HG02885 (cell line): ENCODE measurements at regions not wholly inside any gene's neighbourhood (a gene's known extent, or its start where the extent isn't known, plus 50 kb on each side); places are given as distances from the start of the nearest gene placed in this dataset.

Source experiments
- ATAC-seq: cut with Tn5 transposase; IDR thresholded peaks from one replicate; pipeline ENCODE4 v1.9.1; 2021; ENCODE audit warnings: mild to moderate bottlenecking; ENCODE audit not compliant: unreplicated experiment, poor library complexity

- no peak for ATAC-seq
Measured at GRCh38 chr3:16834753-16835152, 50.0 kb upstream of the PLCL2 start.
